NB4 (cell line): ENCODE measurements at regions not wholly inside any gene's neighbourhood (a gene's known extent, or its start where the extent isn't known, plus 50 kb on each side); places are given as distances from the start of the nearest gene placed in this dataset.

Source experiments
- DNase-seq: peaks from one replicate; pipeline ENCODE4 v3.0.0; 2010; ENCODE audit warnings: low read depth
- H3K4me3 ChIP-seq: one replicate; pipeline ENCODE4 v1.5.1; 2011; ENCODE audit warnings: mild to moderate bottlenecking, low read depth, low read length, moderate library complexity
- MYC ChIP-seq: IDR thresholded peaks from 2 replicates; pipeline ENCODE4 v1.6.1; 2011; ENCODE audit warnings: low read depth, low read length
- POLR2A ChIP-seq: IDR thresholded peaks from 2 replicates; pipeline ENCODE4 v1.6.1; 2011; ENCODE audit warnings: mild to moderate bottlenecking; ENCODE audit not compliant: insufficient read length; ENCODE audit errors: extremely low read depth
- TF ChIP-seq, protein P1 (sequence below): IDR thresholded peaks from 2 replicates; pipeline ENCODE4 v1.6.1; 2011; ENCODE audit warnings: low read depth, low read length
- TF ChIP-seq, protein P2 (sequence below): IDR thresholded peaks from one replicate; pipeline ENCODE4 v1.5.1; 2012; ENCODE audit warnings: low read depth, low read length

DNA sequence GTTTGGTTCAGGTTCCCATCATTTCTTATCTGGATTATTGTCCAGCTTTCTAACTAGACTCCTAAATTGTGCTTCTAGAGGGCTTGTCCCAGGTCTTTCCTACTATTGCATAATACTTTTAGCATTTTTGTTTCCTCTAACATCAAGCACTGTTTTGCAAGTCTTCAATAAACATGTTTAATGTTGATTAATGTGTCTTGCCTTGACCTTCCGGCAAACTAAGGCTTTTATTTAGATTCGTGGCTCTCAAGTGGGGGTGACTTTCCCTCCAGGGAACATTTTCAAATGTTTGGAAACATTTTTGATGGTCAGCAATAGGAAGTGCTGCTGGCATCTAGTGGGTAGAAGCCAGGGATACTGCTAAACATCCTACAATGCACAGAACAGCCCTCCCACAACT, 90.7 kb downstream of the RPE65 start:
- DNase-seq = no peak
- no peak overlapping the region for H3K4me3 ChIP-seq
- TF ChIP-seq, protein P1, sequence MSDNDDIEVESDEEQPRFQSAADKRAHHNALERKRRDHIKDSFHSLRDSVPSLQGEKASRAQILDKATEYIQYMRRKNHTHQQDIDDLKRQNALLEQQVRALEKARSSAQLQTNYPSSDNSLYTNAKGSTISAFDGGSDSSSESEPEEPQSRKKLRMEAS = no peak
- TF ChIP-seq MYC (no peak), POLR2A (no peak)
- TF ChIP-seq, protein P2, sequence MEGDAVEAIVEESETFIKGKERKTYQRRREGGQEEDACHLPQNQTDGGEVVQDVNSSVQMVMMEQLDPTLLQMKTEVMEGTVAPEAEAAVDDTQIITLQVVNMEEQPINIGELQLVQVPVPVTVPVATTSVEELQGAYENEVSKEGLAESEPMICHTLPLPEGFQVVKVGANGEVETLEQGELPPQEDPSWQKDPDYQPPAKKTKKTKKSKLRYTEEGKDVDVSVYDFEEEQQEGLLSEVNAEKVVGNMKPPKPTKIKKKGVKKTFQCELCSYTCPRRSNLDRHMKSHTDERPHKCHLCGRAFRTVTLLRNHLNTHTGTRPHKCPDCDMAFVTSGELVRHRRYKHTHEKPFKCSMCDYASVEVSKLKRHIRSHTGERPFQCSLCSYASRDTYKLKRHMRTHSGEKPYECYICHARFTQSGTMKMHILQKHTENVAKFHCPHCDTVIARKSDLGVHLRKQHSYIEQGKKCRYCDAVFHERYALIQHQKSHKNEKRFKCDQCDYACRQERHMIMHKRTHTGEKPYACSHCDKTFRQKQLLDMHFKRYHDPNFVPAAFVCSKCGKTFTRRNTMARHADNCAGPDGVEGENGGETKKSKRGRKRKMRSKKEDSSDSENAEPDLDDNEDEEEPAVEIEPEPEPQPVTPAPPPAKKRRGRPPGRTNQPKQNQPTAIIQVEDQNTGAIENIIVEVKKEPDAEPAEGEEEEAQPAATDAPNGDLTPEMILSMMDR = no peak

DNA sequence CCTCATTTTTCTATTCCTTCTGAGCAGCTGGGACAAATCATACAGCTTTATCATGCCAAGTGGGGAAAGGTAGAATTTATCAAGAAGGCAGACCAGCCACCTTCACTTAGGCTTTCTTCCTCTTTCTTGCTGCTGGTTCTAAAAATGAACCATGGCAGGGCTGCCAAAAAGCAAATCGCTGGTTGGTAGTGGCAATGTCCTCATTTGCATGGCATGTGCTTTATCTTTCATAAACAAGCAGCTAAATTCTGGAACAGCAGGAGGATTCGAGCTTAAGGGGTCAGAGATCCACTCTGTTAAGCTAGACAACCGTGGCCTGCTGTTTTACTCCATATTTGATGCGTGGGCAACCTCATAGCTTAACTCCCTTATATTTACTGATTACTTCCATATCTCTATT, 91.3 kb downstream of the RPE65 start:
- TF ChIP-seq POLR2A = no peak
- TF ChIP-seq, protein P1 = no peak
- TF ChIP-seq, protein P2 = no peak
- TF ChIP-seq MYC = no peak
- DNase-seq = no peak
- H3K4me3 ChIP-seq = no peak overlapping the region

DNA sequence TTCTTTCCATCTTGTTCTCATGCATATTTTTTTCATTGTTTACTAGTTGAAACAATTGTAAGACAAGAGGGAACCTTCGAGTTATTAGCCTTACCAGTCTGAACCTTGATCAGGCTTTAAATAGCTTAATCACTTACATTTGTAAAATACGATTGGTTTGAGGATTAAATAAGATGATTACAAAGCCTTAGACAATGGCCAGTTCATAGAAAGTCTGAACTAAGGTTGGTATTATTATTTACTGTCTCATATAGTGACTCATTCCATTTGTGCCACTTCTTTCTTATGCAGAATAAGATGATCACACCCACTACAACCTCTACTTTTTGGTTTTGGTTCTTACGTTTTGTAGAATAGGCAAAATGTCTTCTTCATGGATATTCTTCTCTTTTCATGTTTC, 94.1 kb downstream of the RPE65 start:
- H3K4me3 ChIP-seq = no peak overlapping the region
- no peak for TF ChIP-seq POLR2A
- TF ChIP-seq, protein P2 = no peak
- TF ChIP-seq MYC = no peak
- TF ChIP-seq, protein P1 = no peak
- no peak for DNase-seq

DNA sequence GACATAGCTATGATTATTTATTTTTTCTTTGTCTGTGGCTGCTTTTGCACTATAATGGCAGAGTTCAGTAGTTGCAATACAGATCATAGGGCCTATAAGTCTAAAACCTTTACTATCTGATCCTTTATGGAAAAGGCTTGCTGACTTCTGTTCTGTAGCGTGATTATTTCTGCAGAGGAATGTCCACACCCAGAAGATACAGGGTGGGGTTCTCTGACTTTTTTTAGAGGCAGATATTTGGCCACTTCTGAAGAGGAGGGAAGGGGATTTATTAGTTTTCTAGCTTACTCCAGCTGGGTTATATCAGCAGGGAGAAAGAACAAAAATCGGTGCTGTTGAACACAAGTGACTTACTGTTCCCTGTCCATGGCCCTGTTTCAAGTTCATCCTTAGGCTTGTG, 97.6 kb downstream of the RPE65 start:
- H3K4me3 ChIP-seq = no peak overlapping the region
- DNase-seq = no peak
- TF ChIP-seq, protein P2 = no peak
- no peak for TF ChIP-seq POLR2A
- TF ChIP-seq, protein P1 = no peak
- TF ChIP-seq MYC = no peak

DNA sequence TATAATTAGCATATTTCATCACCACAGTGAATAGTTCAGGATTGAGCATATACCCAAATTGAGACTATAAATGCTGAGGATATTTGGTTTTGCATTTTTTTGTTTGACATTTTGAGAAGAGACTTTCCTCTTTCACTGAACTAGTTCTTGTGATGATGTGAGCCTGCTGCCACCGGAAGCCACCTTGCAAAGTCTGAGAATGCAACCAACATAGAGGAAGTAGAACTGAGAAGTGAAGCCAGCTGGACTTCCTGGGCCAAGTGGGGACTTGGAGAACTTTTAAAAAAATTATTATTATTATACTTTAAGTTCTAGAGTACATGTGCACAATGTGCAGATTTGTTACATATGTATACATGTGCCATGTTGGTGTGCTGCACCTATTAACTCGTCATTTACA, 102.3 kb downstream of the RPE65 start:
- peak; percentile 22 for DNase-seq
- TF ChIP-seq MYC (no peak), POLR2A (no peak)
- TF ChIP-seq, protein P1 = no peak
- TF ChIP-seq, protein P2 = no peak
- no peak overlapping the region for H3K4me3 ChIP-seq

DNA sequence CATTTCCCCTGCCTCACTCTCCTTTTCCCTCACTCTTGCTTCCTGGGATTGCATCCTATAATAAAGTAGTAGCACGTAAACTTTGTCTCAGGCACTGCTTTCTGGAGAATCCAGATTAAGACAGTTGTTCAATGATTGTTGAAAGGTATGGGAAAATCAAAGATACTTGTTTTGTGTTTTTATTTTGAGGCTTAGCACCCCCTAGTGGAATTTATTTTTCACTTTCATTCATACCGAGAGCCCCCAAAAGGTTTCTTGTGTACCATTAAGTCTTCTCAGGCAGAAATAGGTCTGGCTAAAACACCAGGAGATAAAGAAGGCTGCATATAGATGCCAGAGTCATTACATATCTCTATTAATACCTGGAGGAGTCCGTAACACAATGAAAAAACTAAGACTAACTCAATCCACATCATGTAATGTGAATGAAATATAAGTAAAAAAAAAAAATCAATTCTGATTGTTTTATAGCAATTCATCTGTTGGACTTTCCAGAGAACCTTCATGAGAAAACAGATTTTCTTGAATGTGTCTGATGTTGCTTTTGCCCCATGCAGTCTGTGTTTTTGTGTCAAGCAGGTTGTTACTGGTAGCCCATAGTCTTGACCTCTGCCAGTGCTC, 103.5 kb downstream of the RPE65 start:
- H3K4me3 ChIP-seq = no peak overlapping the region
- DNase-seq = peak; percentile 27
- TF ChIP-seq, protein P2 = peak; percentile 37
- TF ChIP-seq POLR2A (no peak), MYC (no peak)
- TF ChIP-seq, protein P1 = no peak
